Prostate gland (tissue), 2 donors: ENCODE measurements at regions not wholly inside any gene's neighbourhood (a gene's known extent, or its start where the extent isn't known, plus 50 kb on each side); places are given as distances from the start of the nearest gene placed in this dataset.

Experiments
- DNase-seq: peaks from one replicate; pipeline ENCODE4 v3.0.0-alpha.2; 2019; ENCODE audit warnings: low spot score
- H3K27ac ChIP-seq, 2 donors: fragments of 200-600 bp; sonication (generic); 2 replicates each; pipeline ENCODE4 v1.5.1; 2017 to 2019
- H3K27me3 ChIP-seq: fragments of 200-600 bp; sonication (generic); replicated peaks from 2 replicates; pipeline ENCODE4 v1.5.1; 2019; ENCODE audit not compliant: insufficient read depth
- H3K36me3 ChIP-seq, 2 donors: fragments of 200-600 bp; sonication (generic); 1 replicate in 1 of 2; 2 replicates in 1 of 2; pipeline versions ENCODE4 v1.5.1 to v1.8.1; 2017 to 2019
- H3K4me1 ChIP-seq: fragments of 200-600 bp; sonication (generic); replicated peaks from 2 replicates; pipeline ENCODE4 v1.5.1; 2019
- H3K4me3 ChIP-seq, 2 donors: fragments of 200-600 bp; sonication (generic); 2 replicates each; pipeline ENCODE4 v1.5.1; 2017 to 2019
- H3K9me3 ChIP-seq: fragments of 200-600 bp; sonication (generic); 2 replicates; pipeline ENCODE4 v1.5.1; 2017
- POLR2A ChIP-seq: fragments of 450-650 bp; IDR thresholded peaks from one replicate; pipeline ENCODE4 v1.6.1; 2016; ENCODE audit warnings: antibody characterized with exemption, mild to moderate bottlenecking
- POLR2AphosphoS5 ChIP-seq: sonication (generic); formaldehyde crosslinking; IDR thresholded peaks from one replicate; pipeline ENCODE4 v1.6.1; 2017; ENCODE audit warnings: antibody characterized with exemption
- WGBS: methylation state at CpG from one replicate; pipeline ENCODE4 v1.1.5; 2018; 5-methylcytosine and 5-hydroxymethylcytosine counted together
- intact Hi-C: fragments of 100-400 bp; cut with DNase I; formaldehyde crosslinking; loops from one replicate; pipeline ENCODE4 v1.14.2; 2022
- TF ChIP-seq, protein P1 (sequence below), 4 experiments: fragments of 200-600 bp in 2 of 4; fragments of 450-650 bp in 2 of 4; sonication (generic) in 2 of 4; IDR thresholded peaks; 1 replicate in 3 of 4; 2 replicates in 1 of 4; pipeline ENCODE4 v1.5.1; 2016 to 2019; ENCODE audit warnings: antibody characterized with exemption in 4 of 4, mild to moderate bottlenecking in 2 of 4, moderate library complexity in 2 of 4

DNA sequence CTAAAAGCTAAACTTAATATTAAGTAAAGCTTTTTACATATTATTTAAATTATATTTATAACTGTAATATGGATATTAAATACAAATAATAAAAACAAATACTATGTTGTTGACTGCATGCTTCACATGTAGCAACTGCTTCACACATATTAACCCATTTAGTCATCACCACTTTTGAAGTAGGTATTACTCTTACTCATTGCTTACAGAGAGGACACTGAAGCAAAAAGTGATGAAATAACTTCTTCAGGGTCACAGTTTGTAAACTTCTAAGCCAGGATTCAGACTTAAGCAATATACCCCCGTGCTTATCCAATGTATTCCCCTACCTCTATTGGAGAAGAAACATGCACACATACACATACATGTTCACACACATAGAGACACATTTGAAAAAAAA lies 166.6 kb downstream of the DKK2 start:
- Histone ChIP-seq H3K4me3 (no peak overlapping the region), H3K27me3 (no peaks in the 10 kb centered on the region), H3K36me3 (no peaks in the 10 kb centered on the region), H3K4me1 (no peaks in the 10 kb centered on the region), H3K9me3 (no peaks in the 10 kb centered on the region), H3K27ac (no peak overlapping the region)
- DNase-seq, result no peak
- TF ChIP-seq POLR2A (no peak), POLR2AphosphoS5 (no peak)
- TF ChIP-seq, protein P1, sequence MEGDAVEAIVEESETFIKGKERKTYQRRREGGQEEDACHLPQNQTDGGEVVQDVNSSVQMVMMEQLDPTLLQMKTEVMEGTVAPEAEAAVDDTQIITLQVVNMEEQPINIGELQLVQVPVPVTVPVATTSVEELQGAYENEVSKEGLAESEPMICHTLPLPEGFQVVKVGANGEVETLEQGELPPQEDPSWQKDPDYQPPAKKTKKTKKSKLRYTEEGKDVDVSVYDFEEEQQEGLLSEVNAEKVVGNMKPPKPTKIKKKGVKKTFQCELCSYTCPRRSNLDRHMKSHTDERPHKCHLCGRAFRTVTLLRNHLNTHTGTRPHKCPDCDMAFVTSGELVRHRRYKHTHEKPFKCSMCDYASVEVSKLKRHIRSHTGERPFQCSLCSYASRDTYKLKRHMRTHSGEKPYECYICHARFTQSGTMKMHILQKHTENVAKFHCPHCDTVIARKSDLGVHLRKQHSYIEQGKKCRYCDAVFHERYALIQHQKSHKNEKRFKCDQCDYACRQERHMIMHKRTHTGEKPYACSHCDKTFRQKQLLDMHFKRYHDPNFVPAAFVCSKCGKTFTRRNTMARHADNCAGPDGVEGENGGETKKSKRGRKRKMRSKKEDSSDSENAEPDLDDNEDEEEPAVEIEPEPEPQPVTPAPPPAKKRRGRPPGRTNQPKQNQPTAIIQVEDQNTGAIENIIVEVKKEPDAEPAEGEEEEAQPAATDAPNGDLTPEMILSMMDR (IDR thresholded peaks at IDR 0.05), result no peak
- 85% methylated on average over 1 of the region's 1 CpG for WGBS
- intact Hi-C loops, result no loop called here

DNA sequence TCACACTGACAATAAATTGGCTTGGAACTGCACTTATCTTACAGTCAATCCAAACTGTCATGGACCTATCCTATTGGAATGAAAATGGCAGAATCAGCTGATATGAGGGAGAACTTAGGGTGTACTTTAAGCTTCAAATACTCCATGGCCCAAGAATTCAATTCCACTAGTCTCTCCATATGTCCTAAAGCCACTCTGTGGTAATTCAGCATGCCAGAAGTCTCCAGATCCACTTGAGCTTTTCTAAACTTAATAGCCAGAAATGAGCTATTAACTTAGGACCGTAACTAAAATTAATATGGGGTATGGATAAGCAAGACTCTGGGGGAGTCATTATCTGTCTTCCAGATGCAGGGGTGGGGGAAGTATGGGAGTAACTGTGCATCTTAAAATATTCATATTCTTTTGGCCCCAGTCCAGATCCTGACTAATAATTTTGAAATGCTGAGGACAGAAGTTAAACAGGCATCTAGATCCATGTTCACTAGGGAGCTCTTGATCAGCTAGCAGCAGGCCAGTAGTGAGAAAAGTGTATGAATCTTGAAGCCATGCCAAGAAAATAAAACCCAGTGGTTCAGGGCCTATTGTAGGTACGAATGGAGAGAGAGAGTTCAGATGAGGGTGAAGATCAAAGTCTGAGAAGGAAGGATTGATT lies 167.6 kb downstream of the DKK2 start:
- intact Hi-C loops, result no loop called here
- no peak overlapping the region for H3K27ac ChIP-seq
- no peaks in the 10 kb centered on the region for H3K36me3 ChIP-seq
- H3K9me3 ChIP-seq, result no peaks in the 10 kb centered on the region
- H3K4me1 ChIP-seq, result no peaks in the 10 kb centered on the region
- no peak for DNase-seq
- TF ChIP-seq POLR2A (no peak), POLR2AphosphoS5 (no peak)
- TF ChIP-seq, protein P1 (IDR thresholded peaks at IDR 0.05), result no peak
- H3K27me3 ChIP-seq, result no peaks in the 10 kb centered on the region
- 53% methylated on average over 2 of the region's 2 CpGs for WGBS
- H3K4me3 ChIP-seq, result no peak overlapping the region

DNA sequence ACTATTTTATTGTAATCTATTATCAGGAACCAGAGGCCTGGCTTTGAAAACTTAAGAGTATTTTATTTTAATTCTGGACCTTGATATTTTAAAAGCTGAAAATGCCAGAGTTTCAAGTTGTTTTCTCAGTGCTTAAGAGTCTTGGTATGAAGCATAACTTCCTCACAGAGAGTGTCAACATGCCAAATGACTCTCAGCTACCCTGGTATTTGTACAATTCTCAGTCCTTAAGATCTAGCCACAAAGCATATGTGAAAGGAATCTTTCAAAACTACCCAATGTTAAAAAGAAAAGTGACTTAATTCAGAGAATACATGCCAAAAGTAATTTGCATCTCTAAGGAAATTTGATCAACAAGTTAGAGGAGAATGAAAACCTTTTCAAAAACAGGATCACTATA lies 171.9 kb downstream of the DKK2 start:
- Histone ChIP-seq H3K4me1 (no peaks in the 10 kb centered on the region), H3K36me3 (no peaks in the 10 kb centered on the region), H3K4me3 (no peak overlapping the region), H3K9me3 (no peaks in the 10 kb centered on the region), H3K27me3 (no peaks in the 10 kb centered on the region), H3K27ac (no peak overlapping the region)
- no peak for DNase-seq
- TF ChIP-seq POLR2A (no peak), POLR2AphosphoS5 (no peak)
- TF ChIP-seq, protein P1 (IDR thresholded peaks at IDR 0.05), result no peak
- intact Hi-C loops, result no loop called here

DNA sequence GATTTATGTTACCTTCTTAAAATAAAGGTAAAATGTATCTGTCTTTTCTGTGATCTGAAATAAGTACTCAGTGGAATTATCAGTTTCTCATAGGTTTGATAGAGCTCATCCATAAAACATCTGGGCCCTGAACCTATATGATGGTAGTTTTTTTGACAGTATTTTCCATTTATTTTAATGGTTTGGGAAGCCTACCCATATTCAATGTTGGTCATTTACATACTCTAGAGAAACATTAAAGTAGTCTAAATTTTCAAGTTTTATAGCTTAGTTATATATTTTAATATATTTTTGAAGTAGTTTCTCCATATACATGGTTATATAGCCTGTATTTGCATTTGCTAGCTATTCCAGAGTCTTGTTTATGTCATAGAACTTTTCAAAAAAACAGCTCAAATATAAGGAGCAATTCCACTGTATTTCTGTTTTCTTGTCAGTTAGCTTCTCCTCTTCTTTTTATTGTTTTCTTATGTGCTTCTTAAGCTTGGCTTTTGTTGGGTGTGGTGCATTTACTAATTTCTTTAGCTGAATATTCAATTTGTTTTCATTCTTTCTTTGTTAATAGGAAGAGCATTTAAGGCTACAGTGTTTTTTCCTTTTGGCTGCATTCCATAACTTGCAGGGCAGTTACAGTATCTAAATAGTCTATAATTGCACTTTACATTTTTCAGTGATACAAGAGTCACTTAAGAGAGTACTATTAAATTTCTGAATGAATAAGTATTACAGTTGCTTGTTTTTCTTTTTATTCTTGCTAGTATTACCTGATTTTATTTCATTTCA lies 181.4 kb downstream of the DKK2 start:
- H3K36me3 ChIP-seq, result no peaks in the 10 kb centered on the region
- H3K9me3 ChIP-seq, result no peaks in the 10 kb centered on the region
- H3K4me3 ChIP-seq, result no peak overlapping the region
- TF ChIP-seq POLR2AphosphoS5, result no peak
- TF ChIP-seq, protein P1 (IDR thresholded peaks at IDR 0.05), result no peak
- TF ChIP-seq POLR2A, result no peak
- H3K27me3 ChIP-seq, result no peaks in the 10 kb centered on the region
- H3K27ac ChIP-seq, result no peak overlapping the region
- DNase-seq, result no peak
- intact Hi-C loops, result no loop called here
- H3K4me1 ChIP-seq, result no peaks in the 10 kb centered on the region

DNA sequence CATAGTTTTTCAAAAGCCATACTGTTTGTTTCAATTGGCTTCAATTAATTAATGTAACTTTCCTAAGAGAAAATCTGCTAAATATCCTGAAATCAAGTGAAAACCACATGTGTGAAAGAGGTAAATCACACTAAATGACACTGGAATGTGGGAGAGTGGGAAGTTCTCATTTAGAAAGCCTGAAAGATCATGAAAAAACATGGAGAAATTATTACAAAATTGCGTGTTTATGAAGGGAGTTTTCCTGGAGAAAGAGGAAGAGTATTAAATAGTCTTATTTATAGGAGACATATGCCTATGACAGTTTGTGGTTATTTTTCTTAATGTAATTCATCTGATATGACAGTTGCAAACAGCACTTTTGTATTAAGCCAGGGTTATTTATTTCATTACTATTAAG lies 183.7 kb downstream of the DKK2 start:
- Histone ChIP-seq H3K4me3 (no peak overlapping the region), H3K27me3 (no peaks in the 10 kb centered on the region), H3K4me1 (no peaks in the 10 kb centered on the region), H3K9me3 (no peaks in the 10 kb centered on the region), H3K27ac (no peak overlapping the region), H3K36me3 (no peaks in the 10 kb centered on the region)
- DNase-seq, result no peak
- no peak for TF ChIP-seq POLR2AphosphoS5
- no peak for TF ChIP-seq POLR2A
- TF ChIP-seq, protein P1 (IDR thresholded peaks at IDR 0.05), result no peak
- intact Hi-C loops, result no loop called here
- WGBS, result 68% methylated on average over 1 of the region's 1 CpG
